ENCODE measurements at regions not wholly inside any gene's neighbourhood (a gene's known extent, or its start where the extent isn't known, plus 50 kb on each side); places are given as distances from the start of the nearest gene placed in this dataset.

- no peak for TF ChIP-seq YY1 (IDR thresholded peaks at IDR 0.05; ENCODE audit: insufficient read depth, insufficient read length)
- no peak for TF ChIP-seq SUZ12 (IDR thresholded peaks at IDR 0.05; ENCODE audit: extremely low read depth, insufficient read depth, insufficient read length)
- no peak for TF ChIP-seq ZNF274 (IDR thresholded peaks at IDR 0.05; ENCODE audit: low read depth, low read length)
- Histone ChIP-seq H3K4me1 (ENCODE audit: insufficient read depth, insufficient read length) (no peaks in the 10 kb centered on the region), H3K9ac (ENCODE audit: insufficient read length, low read depth) (no peak overlapping the region), H3K27me3 (ENCODE audit: insufficient read depth, insufficient read length) (no peaks in the 10 kb centered on the region), H3K4me3 (ENCODE audit: insufficient read length, low read depth) (no peak overlapping the region), H3K36me3 (ENCODE audit: insufficient read depth, insufficient read length, low read length) (no peaks in the 10 kb centered on the region), H3K9me3 (ENCODE audit: insufficient read depth, low read length) (peaks cover 18% of the 10 kb centered on the region; the same call in 1 of the 2 replicates)
- DNase-seq (ENCODE audit: low read depth, low spot score), result no peak
Measured at GRCh38 chr9:82196622-82197441, 208.3 kb downstream of the SPATA31D1 start.

GRCh38 chr9:82201196-82201595, 212.6 kb downstream of the SPATA31D1 start:
- no peak overlapping the region for H3K9ac ChIP-seq (ENCODE audit: insufficient read length, low read depth)
- H3K27me3 ChIP-seq (ENCODE audit: insufficient read depth, insufficient read length), result no peaks in the 10 kb centered on the region
- DNase-seq (ENCODE audit: low read depth, low spot score), result no peak
- no peak for TF ChIP-seq SUZ12 (IDR thresholded peaks at IDR 0.05; ENCODE audit: extremely low read depth, insufficient read depth, insufficient read length)
- TF ChIP-seq ZNF274 (IDR thresholded peaks at IDR 0.05; ENCODE audit: low read depth, low read length), result no peak
- TF ChIP-seq YY1 (IDR thresholded peaks at IDR 0.05; ENCODE audit: insufficient read depth, insufficient read length), result no peak
- H3K9me3 ChIP-seq (ENCODE audit: insufficient read depth, low read length), result no peaks in the 10 kb centered on the region
- H3K36me3 ChIP-seq (ENCODE audit: insufficient read depth, insufficient read length, low read length), result no peaks in the 10 kb centered on the region
- no peak overlapping the region for H3K4me3 ChIP-seq (ENCODE audit: insufficient read length, low read depth)
- no peaks in the 10 kb centered on the region for H3K4me1 ChIP-seq (ENCODE audit: insufficient read depth, insufficient read length)

- TF ChIP-seq ZNF274 (IDR thresholded peaks at IDR 0.05; ENCODE audit: low read depth, low read length) (no peak), YY1 (IDR thresholded peaks at IDR 0.05; ENCODE audit: insufficient read depth, insufficient read length) (no peak), SUZ12 (IDR thresholded peaks at IDR 0.05; ENCODE audit: extremely low read depth, insufficient read depth, insufficient read length) (no peak)
- Histone ChIP-seq H3K9ac (ENCODE audit: insufficient read length, low read depth) (no peak overlapping the region), H3K36me3 (ENCODE audit: insufficient read depth, insufficient read length, low read length) (no peaks in the 10 kb centered on the region), H3K4me1 (ENCODE audit: insufficient read depth, insufficient read length) (no peaks in the 10 kb centered on the region), H3K27me3 (ENCODE audit: insufficient read depth, insufficient read length) (no peaks in the 10 kb centered on the region), H3K4me3 (ENCODE audit: insufficient read length, low read depth) (no peak overlapping the region), H3K9me3 (ENCODE audit: insufficient read depth, low read length) (no peaks in the 10 kb centered on the region)
- no peak for DNase-seq (ENCODE audit: low read depth, low spot score)
Measured at GRCh38 chr9:82202808-82203207, 214.2 kb downstream of the SPATA31D1 start.

- Histone ChIP-seq H3K27me3 (ENCODE audit: insufficient read depth, insufficient read length) (no peaks in the 10 kb centered on the region), H3K4me3 (ENCODE audit: insufficient read length, low read depth) (no peak overlapping the region), H3K4me1 (ENCODE audit: insufficient read depth, insufficient read length) (no peaks in the 10 kb centered on the region), H3K9me3 (ENCODE audit: insufficient read depth, low read length) (no peaks in the 10 kb centered on the region), H3K9ac (ENCODE audit: insufficient read length, low read depth) (no peak overlapping the region), H3K36me3 (ENCODE audit: insufficient read depth, insufficient read length, low read length) (no peaks in the 10 kb centered on the region)
- no peak for DNase-seq (ENCODE audit: low read depth, low spot score)
- TF ChIP-seq SUZ12 (IDR thresholded peaks at IDR 0.05; ENCODE audit: extremely low read depth, insufficient read depth, insufficient read length), result no peak
- no peak for TF ChIP-seq ZNF274 (IDR thresholded peaks at IDR 0.05; ENCODE audit: low read depth, low read length)
Measured at GRCh38 chr9:82206490-82206889, 217.9 kb downstream of the SPATA31D1 start.

GRCh38 chr9:82206946-82207345, 218.4 kb downstream of the SPATA31D1 start:
- no peak overlapping the region for H3K4me3 ChIP-seq (ENCODE audit: insufficient read length, low read depth)
- H3K9me3 ChIP-seq (ENCODE audit: insufficient read depth, low read length), result no peaks in the 10 kb centered on the region
- no peaks in the 10 kb centered on the region for H3K4me1 ChIP-seq (ENCODE audit: insufficient read depth, insufficient read length)
- H3K36me3 ChIP-seq (ENCODE audit: insufficient read depth, insufficient read length, low read length), result no peaks in the 10 kb centered on the region
- no peak for DNase-seq (ENCODE audit: low read depth, low spot score)
- TF ChIP-seq ZNF274 (IDR thresholded peaks at IDR 0.05; ENCODE audit: low read depth, low read length) (no peak), YY1 (IDR thresholded peaks at IDR 0.05; ENCODE audit: insufficient read depth, insufficient read length) (no peak), SUZ12 (IDR thresholded peaks at IDR 0.05; ENCODE audit: extremely low read depth, insufficient read depth, insufficient read length) (no peak)
- no peak overlapping the region for H3K9ac ChIP-seq (ENCODE audit: insufficient read length, low read depth)
- no peaks in the 10 kb centered on the region for H3K27me3 ChIP-seq (ENCODE audit: insufficient read depth, insufficient read length)

GRCh38 chr9:82208741-82209450, 220.3 kb downstream of the SPATA31D1 start:
- H3K36me3 ChIP-seq (ENCODE audit: insufficient read depth, insufficient read length, low read length), result no peaks in the 10 kb centered on the region
- H3K9ac ChIP-seq (ENCODE audit: insufficient read length, low read depth), result no peak overlapping the region
- DNase-seq (ENCODE audit: low read depth, low spot score), result no peak
- no peaks in the 10 kb centered on the region for H3K4me1 ChIP-seq (ENCODE audit: insufficient read depth, insufficient read length)
- no peaks in the 10 kb centered on the region for H3K27me3 ChIP-seq (ENCODE audit: insufficient read depth, insufficient read length)
- no peak overlapping the region for H3K4me3 ChIP-seq (ENCODE audit: insufficient read length, low read depth)
- no peaks in the 10 kb centered on the region for H3K9me3 ChIP-seq (ENCODE audit: insufficient read depth, low read length)
- TF ChIP-seq SUZ12 (IDR thresholded peaks at IDR 0.05; ENCODE audit: extremely low read depth, insufficient read depth, insufficient read length), result no peak
- TF ChIP-seq ZNF274 (IDR thresholded peaks at IDR 0.05; ENCODE audit: low read depth, low read length), result no peak
- no peak for TF ChIP-seq YY1 (IDR thresholded peaks at IDR 0.05; ENCODE audit: insufficient read depth, insufficient read length)

- TF ChIP-seq YY1 (IDR thresholded peaks at IDR 0.05; ENCODE audit: insufficient read depth, insufficient read length), result no peak
- TF ChIP-seq SUZ12 (IDR thresholded peaks at IDR 0.05; ENCODE audit: extremely low read depth, insufficient read depth, insufficient read length), result no peak
- no peak for TF ChIP-seq ZNF274 (IDR thresholded peaks at IDR 0.05; ENCODE audit: low read depth, low read length)
Measured at GRCh38 chr9:82209797-82210470, 221.4 kb downstream of the SPATA31D1 start.

More at GRCh38 chr9:82209797-82210470, 221.4 kb downstream of the SPATA31D1 start:
- Histone ChIP-seq H3K4me1 (ENCODE audit: insufficient read depth, insufficient read length) (no peaks in the 10 kb centered on the region), H3K36me3 (ENCODE audit: insufficient read depth, insufficient read length, low read length) (no peaks in the 10 kb centered on the region), H3K9me3 (ENCODE audit: insufficient read depth, low read length) (no peaks in the 10 kb centered on the region), H3K4me3 (ENCODE audit: insufficient read length, low read depth) (no peak overlapping the region), H3K9ac (ENCODE audit: insufficient read length, low read depth) (no peak overlapping the region), H3K27me3 (ENCODE audit: insufficient read depth, insufficient read length) (no peaks in the 10 kb centered on the region)
- DNase-seq (ENCODE audit: low read depth, low spot score), result no peak
